H1 (cell line): ENCODE measurements at regions not wholly inside any gene's neighbourhood (a gene's known extent, or its start where the extent isn't known, plus 50 kb on each side); places are given as distances from the start of the nearest gene placed in this dataset.

Experiments
- CTCF ChIA-PET: fragments of 300-600 bp; sonication (Branson Sonifier 250); formaldehyde crosslinking; loops from one replicate; lab custom pipeline; 2021; ENCODE audit not compliant: partially characterized antibody; lab: Charles Lee
- POLR2A ChIA-PET: fragments of 300-600 bp; sonication (Branson Sonifier 250); formaldehyde crosslinking; loops from one replicate; lab custom pipeline; 2021; ENCODE audit warnings: inconsistent platforms; ENCODE audit not compliant: partially characterized antibody; lab: Charles Lee
- DNase-seq, 2 experiments: peaks; one replicate each; pipeline versions ENCODE4 v3.0.0 to v3.0.0-alpha.2; 2010 to 2022; ENCODE audit warnings: low spot score in 2 of 2, low read depth in 1 of 2, mixed read lengths in 1 of 2
- FAIRE-seq: peaks from 2 replicates; lab custom pipeline; 2011; peaks lifted over from hg19 to GRCh38; lab: Jason Lieb, UNC
- H2AFZ ChIP-seq: 2 replicates; pipeline ENCODE4 v1.8.1; 2012; ENCODE audit warnings: low read length, inconsistent platforms
- H2AK5ac ChIP-seq: 2 replicates; pipeline ENCODE4 v1.6.1; 2013; ENCODE audit warnings: low read depth, low read length
- H2BK120ac ChIP-seq: replicated peaks from 2 replicates; pipeline ENCODE3; 2013; ENCODE audit warnings: low read depth, low read length, inconsistent platforms
- H2BK12ac ChIP-seq: 2 replicates; pipeline ENCODE4 v1.6.1; 2013; ENCODE audit warnings: low read depth, low read length
- H2BK15ac ChIP-seq: 2 replicates; pipeline ENCODE4 v1.6.1; 2013; ENCODE audit warnings: low read length
- H2BK20ac ChIP-seq: 2 replicates; pipeline ENCODE4 v1.6.1; 2013; ENCODE audit warnings: low read length
- H2BK5ac ChIP-seq: 2 replicates; pipeline ENCODE4 v1.6.1; 2013; ENCODE audit warnings: low read depth, low read length
- H3K14ac ChIP-seq: 2 replicates; pipeline ENCODE4 v1.6.1; 2013; ENCODE audit warnings: inconsistent platforms; ENCODE audit not compliant: insufficient read length
- H3K18ac ChIP-seq: 2 replicates; pipeline ENCODE4 v1.6.1; 2013; ENCODE audit warnings: low read length; ENCODE audit errors: extremely low read depth
- H3K23ac ChIP-seq: 2 replicates; pipeline ENCODE4 v1.6.1; 2013; ENCODE audit warnings: inconsistent platforms; ENCODE audit not compliant: insufficient read length
- H3K23me2 ChIP-seq: 2 replicates; pipeline ENCODE4 v1.6.1; 2013; ENCODE audit warnings: low read depth, low read length
- H3K27ac ChIP-seq: 2 replicates; pipeline ENCODE4 v1.6.1; 2011; ENCODE audit warnings: low read depth, low read length, inconsistent platforms
- H3K27me3 ChIP-seq, 4 experiments: replicated peaks in 1 of 4; 1 replicate in 1 of 4; 2 replicates in 3 of 4; pipeline versions ENCODE4 v1.6.1 to v1.8.1; 2011 to 2013; ENCODE audit warnings: low read length in 3 of 4, mild to moderate bottlenecking in 3 of 4, inconsistent platforms in 2 of 4, mixed read lengths in 2 of 4, moderate library complexity in 1 of 4; ENCODE audit not compliant: control insufficient read depth in 3 of 4, insufficient read depth in 3 of 4; ENCODE audit errors: extremely low read depth in 1 of 4
- H3K36me3 ChIP-seq, 4 experiments: 2 replicates each; pipeline versions ENCODE4 v1.6.1 to v1.8.1; 2011 to 2013; ENCODE audit warnings: mild to moderate bottlenecking in 4 of 4, low read length in 3 of 4, moderate library complexity in 2 of 4, control low read depth in 1 of 4, inconsistent platforms in 1 of 4; ENCODE audit not compliant: insufficient read depth in 4 of 4, control insufficient read depth in 2 of 4
- H3K4ac ChIP-seq: replicated peaks from 2 replicates; pipeline ENCODE3; 2013; ENCODE audit warnings: low read length, low read depth, mixed read lengths, inconsistent platforms; ENCODE audit not compliant: insufficient read length
- H3K4me1 ChIP-seq, 4 experiments: replicated peaks in 1 of 4; 1 replicate in 1 of 4; 2 replicates in 3 of 4; pipeline versions ENCODE4 v1.6.1 to v1.8.1; 2011 to 2013; ENCODE audit warnings: low read length in 3 of 4, inconsistent platforms in 2 of 4, mixed read lengths in 1 of 4; ENCODE audit not compliant: insufficient read depth in 4 of 4, control insufficient read depth in 3 of 4
- H3K4me2 ChIP-seq, 2 experiments: 2 replicates each; pipeline versions ENCODE4 v1.6.1 to v1.8.1; 2011 to 2013; ENCODE audit warnings: low read depth in 2 of 2, low read length in 2 of 2, control low read depth in 1 of 2, inconsistent platforms in 1 of 2, mild to moderate bottlenecking in 1 of 2; ENCODE audit not compliant: insufficient read depth in 1 of 2
- H3K4me3 ChIP-seq, 4 experiments: fragments of 200-600, 300-600 bp in 1 of 4; sonication (generic), shearing (Covaris generic), sonication (Bioruptor Twin) in 1 of 4; 2 replicates each; pipeline versions ENCODE4 v1.5.1 to v1.8.1; 2011 to 2016; ENCODE audit warnings: low read length in 4 of 4, low read depth in 3 of 4, control low read depth in 2 of 4, inconsistent platforms in 2 of 4, mild to moderate bottlenecking in 2 of 4, mixed read lengths in 1 of 4, moderate library complexity in 1 of 4; ENCODE audit not compliant: insufficient read depth in 2 of 4; ENCODE audit errors: extremely low read depth in 1 of 4
- H3K56ac ChIP-seq: replicated peaks from 2 replicates; pipeline ENCODE3; 2013; ENCODE audit warnings: low read depth, mild to moderate bottlenecking, mixed read lengths, low read length, inconsistent platforms; ENCODE audit not compliant: insufficient read length
- H3K79me1 ChIP-seq: 2 replicates; pipeline ENCODE4 v1.6.1; 2013; ENCODE audit warnings: low read depth, low read length, control low read depth
- H3K79me2 ChIP-seq, 2 experiments: 2 replicates each; pipeline versions ENCODE4 v1.6.1 to v1.8.1; 2012 to 2013; ENCODE audit warnings: low read length in 2 of 2, mild to moderate bottlenecking in 2 of 2, inconsistent platforms in 1 of 2; ENCODE audit not compliant: insufficient read depth in 2 of 2, control insufficient read depth in 1 of 2
- H3K9ac ChIP-seq, 4 experiments: replicated peaks in 1 of 4; 1 replicate in 1 of 4; 2 replicates in 3 of 4; pipeline versions ENCODE4 v1.6.1 to v1.8.1; 2011 to 2013; ENCODE audit warnings: low read depth in 3 of 4, low read length in 3 of 4, control low read depth in 2 of 4, mild to moderate bottlenecking in 2 of 4, moderate library complexity in 2 of 4, inconsistent platforms in 1 of 4; ENCODE audit errors: extremely low read depth in 1 of 4
- H3K9me3 ChIP-seq, 2 experiments: 2 replicates each; pipeline versions ENCODE4 v1.6.1 to v1.8.1; 2012 to 2013; ENCODE audit warnings: mild to moderate bottlenecking in 2 of 2, moderate library complexity in 2 of 2, control low read depth in 1 of 2, inconsistent platforms in 1 of 2, low read depth in 1 of 2, low read length in 1 of 2, mixed read lengths in 1 of 2; ENCODE audit not compliant: insufficient read depth in 2 of 2
- H4K20me1 ChIP-seq, 2 experiments: replicated peaks in 1 of 2; 2 replicates each; pipeline versions ENCODE3 to v1.8.1; 2011 to 2013; ENCODE audit warnings: inconsistent platforms in 2 of 2, low read length in 2 of 2, mild to moderate bottlenecking in 1 of 2; ENCODE audit not compliant: insufficient read depth in 2 of 2, control insufficient read depth in 1 of 2
- H4K5ac ChIP-seq: 2 replicates; pipeline ENCODE4 v1.6.1; 2013; ENCODE audit warnings: low read length, low read depth, mixed read lengths, inconsistent platforms; ENCODE audit not compliant: insufficient read length
- H4K8ac ChIP-seq: 2 replicates; pipeline ENCODE4 v1.8.0; 2013; ENCODE audit warnings: mild to moderate bottlenecking, moderate library complexity, low read length, inconsistent platforms; ENCODE audit not compliant: insufficient read depth; ENCODE audit errors: extremely low read depth
- H4K91ac ChIP-seq: replicated peaks from 2 replicates; pipeline ENCODE3; 2013; ENCODE audit warnings: low read length, mixed read lengths, inconsistent platforms; ENCODE audit not compliant: insufficient read length
- CBX5 ChIP-seq: fragments of 300-800, 300-1000 bp; sonication (generic); IDR thresholded peaks from 2 replicates; pipeline ENCODE4 v1.7.1; 2016; ENCODE audit warnings: antibody characterized with exemption, low read length, low read depth
- CREB1 ChIP-seq: IDR thresholded peaks from 2 replicates; pipeline ENCODE4 v1.6.1; 2012; ENCODE audit warnings: inconsistent platforms
- MAFK ChIP-seq: IDR thresholded peaks from 2 replicates; pipeline ENCODE4 v1.6.1; 2012; ENCODE audit warnings: low read depth, mild to moderate bottlenecking, improper control_type of control experiment, low read length
- POLR2A ChIP-seq, 2 experiments: IDR thresholded peaks; 1 replicate in 1 of 2; 2 replicates in 1 of 2; pipeline ENCODE4 v1.6.1; 2011; ENCODE audit warnings: low read depth in 2 of 2, low read length in 2 of 2, mild to moderate bottlenecking in 2 of 2; ENCODE audit errors: control extremely low read depth in 1 of 2
- SIRT6 ChIP-seq: IDR thresholded peaks from one replicate; pipeline ENCODE4 v1.7.1; 2012; ENCODE audit warnings: low read length, inconsistent platforms
- SP2 ChIP-seq: IDR thresholded peaks from 2 replicates; pipeline ENCODE4 v1.6.1; 2012; ENCODE audit warnings: mild to moderate bottlenecking, low read length, inconsistent platforms
- WGBS, 2 experiments: shearing (Covaris generic) in 1 of 2; methylation state at CpG; one replicate each; pipeline versions ENCODE4 v1.1.6 to v1.1.7; 2013 to 2015; ENCODE audit warnings: low lambda C conversion rate in 2 of 2, mixed read lengths in 2 of 2, inconsistent platforms in 1 of 2, low coverage in 1 of 2, missing lambda C conversion rate in 1 of 2; ENCODE audit not compliant: insufficient replicate concordance in 2 of 2, insufficient coverage in 1 of 2, insufficient read length in 1 of 2; ENCODE audit errors: extremely low coverage in 1 of 2, missing lambda C conversion rate in 1 of 2; 5-methylcytosine and 5-hydroxymethylcytosine counted together

DNA sequence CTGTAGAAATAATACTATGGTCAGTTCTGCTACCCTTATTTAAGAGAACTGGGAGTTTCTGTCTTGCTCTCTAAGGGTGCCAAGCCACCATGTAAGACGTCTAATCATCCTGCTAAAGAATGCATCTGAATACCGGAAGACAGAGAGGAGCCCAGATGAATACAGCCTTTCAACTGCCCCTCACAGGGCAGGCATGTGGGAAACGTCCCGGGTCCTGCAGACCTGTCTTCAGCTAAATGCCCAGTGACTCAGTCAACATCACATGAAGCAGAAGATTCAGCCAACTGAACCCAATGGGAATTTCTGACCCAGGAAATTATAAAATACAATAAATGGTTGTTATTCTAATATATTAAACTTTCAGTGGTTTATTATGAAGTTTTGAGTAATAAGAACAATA is 2141.0 kb upstream of the AGA start:
- H3K9ac ChIP-seq: no peak overlapping the region
- no peak overlapping the region for H3K23ac ChIP-seq
- no peak overlapping the region for H2BK20ac ChIP-seq
- H3K14ac ChIP-seq: no peak overlapping the region
- H3K36me3 ChIP-seq: no peaks in the 10 kb centered on the region
- H4K8ac ChIP-seq: no peak overlapping the region
- no peak overlapping the region for H3K27ac ChIP-seq
- no peak for FAIRE-seq
- no peak overlapping the region for H2AFZ ChIP-seq
- H2AK5ac ChIP-seq: no peak overlapping the region
- peaks cover 0 to 3% (median 1%) of the 10 kb centered on the region in 4 experiments; a peak in 2 of 7 replicates for H3K4me1 ChIP-seq
- no peaks in the 10 kb centered on the region for H4K20me1 ChIP-seq
- H3K23me2 ChIP-seq: peaks cover 2% of the 10 kb centered on the region; the same call in 1 of the 2 replicates
- TF ChIP-seq CREB1 (no peak), POLR2A (IDR thresholded peaks at IDR 0.05; ENCODE audit: control extremely low read depth in 1 of 2, low read depth in 2 of 2, low read length in 2 of 2) (no peak), CBX5 (no peak), SP2 (no peak), SIRT6 (no peak), MAFK (no peak)
- no peak overlapping the region for H4K5ac ChIP-seq
- H3K4ac ChIP-seq: no peak overlapping the region
- no peak overlapping the region for H2BK5ac ChIP-seq
- CTCF ChIA-PET: interaction anchor here (0.6 kb wide), 1 partner anchor 1134 kb away, joined by 5 read pairs; no protein-coding TSS in a partner anchor
- H3K79me2 ChIP-seq: no peaks in the 10 kb centered on the region
- POLR2A ChIA-PET: no interaction called here
- no peak overlapping the region for H3K4me2 ChIP-seq
- WGBS, 2 experiments: 48% methylated on average over 4 of the region's 4 CpGs; no CpG with 5 or more reads in 1 of the 2 experiments
- H3K4me3 ChIP-seq: no peak overlapping the region
- H2BK120ac ChIP-seq: no peak overlapping the region
- no peaks in the 10 kb centered on the region for H3K9me3 ChIP-seq
- H4K91ac ChIP-seq: no peak overlapping the region
- H2BK15ac ChIP-seq: no peak overlapping the region
- H3K27me3 ChIP-seq: no peaks in the 10 kb centered on the region
- H3K56ac ChIP-seq: no peak overlapping the region
- no peak for DNase-seq
- no peaks in the 10 kb centered on the region for H3K79me1 ChIP-seq
- H3K18ac ChIP-seq: no peak overlapping the region
- H2BK12ac ChIP-seq: no peak overlapping the region
